DMS53 (cell line): ENCODE measurements at regions not wholly inside any gene's neighbourhood (a gene's known extent, or its start where the extent isn't known, plus 50 kb on each side); places are given as distances from the start of the nearest gene placed in this dataset.
A peak's percentile ranks its signal among the peaks of the same experiment; 100 is the strongest.

Experiments
- DNase-seq: peaks from one replicate; lab custom pipeline; 2025; lab: John Stamatoyannopoulos, UW

DNA sequence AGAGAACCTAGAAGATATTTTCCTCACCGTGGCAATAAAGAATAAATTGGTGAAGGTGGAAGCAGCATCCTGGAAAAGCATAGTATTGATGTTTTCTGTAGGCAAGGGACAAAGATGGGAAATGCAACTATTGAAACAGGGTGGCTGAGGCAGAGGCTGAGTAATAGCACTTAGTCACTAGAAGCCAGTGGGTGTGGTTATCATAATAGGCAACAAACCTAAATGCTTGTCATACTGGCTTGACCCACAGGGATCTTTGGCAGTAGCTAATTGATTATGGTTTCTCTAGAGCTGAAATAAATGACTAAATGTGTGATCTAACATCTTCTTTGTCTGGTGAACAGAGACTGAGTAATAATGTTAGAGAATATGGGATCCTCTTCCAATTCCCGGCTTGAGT is 353.6 kb upstream of the RPS6KA3 start:
- DNase-seq = peak; percentile 6

DNA sequence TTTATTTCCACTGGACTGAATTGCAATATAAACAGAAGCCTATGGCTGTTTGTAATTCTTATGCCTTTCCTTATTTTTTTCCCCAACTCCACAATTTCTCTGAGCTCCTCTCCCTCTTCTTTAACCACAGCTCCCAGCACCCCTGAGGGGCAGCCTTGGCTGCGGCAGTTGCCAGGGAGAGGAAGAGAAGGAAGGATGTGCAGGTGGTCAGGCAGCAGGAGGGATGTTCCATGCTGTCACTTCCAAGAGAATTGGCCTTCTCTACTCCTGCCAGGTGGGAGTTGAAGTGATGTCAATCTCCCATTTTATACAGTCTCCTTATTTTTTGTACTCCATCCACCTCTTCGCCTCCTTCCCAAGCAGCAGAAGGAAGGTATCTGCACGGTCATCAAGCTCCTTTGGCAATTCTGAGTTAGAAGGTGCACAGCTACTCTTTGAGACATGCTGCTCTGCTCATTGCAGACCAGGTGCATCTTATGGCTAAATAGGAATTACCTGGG is 343.3 kb upstream of the RPS6KA3 start:
- DNase-seq = no peak

DNA sequence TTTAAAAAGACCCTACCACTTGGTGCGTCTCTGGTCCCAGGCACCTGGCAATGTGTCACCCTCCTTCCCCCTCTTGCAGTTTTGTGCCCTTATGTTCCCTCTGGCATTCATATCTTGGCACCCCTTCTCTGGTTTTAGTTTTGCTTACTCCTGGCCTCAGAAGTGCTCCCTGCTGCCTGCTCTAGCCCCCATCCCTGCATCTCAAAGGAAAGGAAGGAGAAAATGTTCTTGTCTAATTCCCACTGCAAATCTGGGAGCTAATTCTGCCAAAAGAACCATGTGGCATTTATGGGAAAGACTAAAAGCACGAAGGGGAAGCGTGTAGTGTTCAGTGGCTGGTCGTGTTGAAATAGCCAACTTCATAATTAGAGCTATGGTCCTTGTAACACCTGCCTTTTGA is 340.1 kb upstream of the RPS6KA3 start:
- DNase-seq = no peak

DNA sequence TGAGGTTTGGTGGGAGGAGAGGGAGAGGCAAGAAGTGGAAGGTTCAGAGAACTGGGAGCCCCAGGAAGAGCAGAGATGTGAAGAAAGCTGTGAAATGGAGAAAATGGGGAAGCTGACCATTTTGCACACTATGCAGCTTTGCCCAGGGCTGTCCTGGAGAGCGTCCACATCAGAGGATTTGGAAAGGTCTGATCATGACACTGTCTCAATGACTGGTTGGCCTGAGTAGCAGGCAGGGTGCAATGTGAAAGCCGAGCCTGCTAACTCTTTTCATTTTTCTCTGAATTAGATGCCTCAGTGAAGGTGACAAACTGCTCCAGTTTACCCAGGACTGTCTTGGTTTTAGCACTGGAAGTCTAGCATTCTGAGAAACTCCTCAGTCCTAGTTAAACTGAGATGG is 330.1 kb upstream of the RPS6KA3 start:
- DNase-seq = no peak

DNA sequence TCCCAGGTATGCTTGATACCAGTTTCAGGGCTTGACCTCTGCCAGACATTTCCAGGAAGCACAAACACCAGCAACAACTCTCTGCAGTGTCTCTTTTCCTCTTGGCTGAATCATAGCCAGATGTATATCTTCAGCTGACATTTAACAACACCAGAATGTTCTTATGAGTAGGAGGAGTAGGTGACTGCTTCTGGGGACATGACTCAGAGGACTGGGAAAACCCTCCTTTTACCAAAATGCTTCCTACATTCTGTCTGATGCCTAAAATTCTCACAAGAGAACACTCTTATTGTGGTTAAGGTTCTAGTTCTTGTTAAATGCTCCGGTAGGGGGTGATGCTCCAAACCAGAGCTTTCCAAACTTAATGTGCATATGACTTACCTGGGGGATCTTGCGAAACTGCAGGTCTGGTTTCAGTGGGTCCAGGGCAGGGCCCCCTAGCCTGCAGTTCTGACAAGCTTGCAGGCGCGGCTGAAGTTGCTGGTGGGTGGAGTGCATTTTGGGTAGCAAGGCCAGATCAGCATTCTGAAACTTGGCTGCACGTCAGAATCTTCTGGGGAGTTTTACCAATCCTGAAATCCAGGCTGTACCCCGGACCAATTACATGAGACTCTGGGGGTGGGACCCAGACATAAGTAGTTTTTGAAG is 329.3 kb upstream of the RPS6KA3 start:
- no peak for DNase-seq

DNA sequence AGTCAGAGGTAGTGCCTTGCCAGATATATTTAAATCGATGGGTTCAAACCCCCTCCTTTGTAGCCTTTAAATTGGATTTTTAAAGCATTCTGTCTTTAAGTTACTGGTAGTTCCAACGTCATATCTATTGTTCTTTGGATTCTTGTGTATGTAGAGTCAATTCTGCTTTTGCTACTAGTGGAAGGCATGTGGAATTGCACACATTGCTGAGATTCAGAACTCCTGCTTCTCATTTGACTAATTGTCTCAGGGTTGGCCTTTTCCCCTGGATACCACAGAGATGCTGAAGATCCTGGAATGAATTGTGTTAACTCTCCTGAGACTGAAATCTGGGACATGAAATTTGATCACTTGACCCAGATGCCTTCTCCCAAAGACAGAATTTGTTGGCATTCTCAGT is 328.3 kb upstream of the RPS6KA3 start:
- DNase-seq = peak; percentile 28

DNA sequence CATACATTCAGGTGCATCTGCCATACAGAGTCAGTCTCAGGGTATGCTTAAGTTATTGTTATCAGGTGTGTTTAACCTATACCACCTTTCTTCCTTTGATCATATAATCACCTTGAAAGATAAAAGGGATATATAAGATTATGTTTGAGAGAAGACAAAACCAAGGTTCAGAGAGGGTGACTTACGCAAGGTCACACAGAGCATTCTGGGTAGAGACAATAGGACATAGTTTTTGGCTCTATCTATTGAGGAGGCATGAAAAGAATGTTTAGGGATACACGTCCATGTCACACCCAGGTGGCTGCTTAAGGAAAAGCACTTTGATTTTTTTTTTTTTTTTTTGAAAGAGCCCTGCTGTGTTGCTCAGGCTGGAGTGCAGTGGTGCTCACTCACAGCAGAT is 327.1 kb upstream of the RPS6KA3 start:
- no peak for DNase-seq

DNA sequence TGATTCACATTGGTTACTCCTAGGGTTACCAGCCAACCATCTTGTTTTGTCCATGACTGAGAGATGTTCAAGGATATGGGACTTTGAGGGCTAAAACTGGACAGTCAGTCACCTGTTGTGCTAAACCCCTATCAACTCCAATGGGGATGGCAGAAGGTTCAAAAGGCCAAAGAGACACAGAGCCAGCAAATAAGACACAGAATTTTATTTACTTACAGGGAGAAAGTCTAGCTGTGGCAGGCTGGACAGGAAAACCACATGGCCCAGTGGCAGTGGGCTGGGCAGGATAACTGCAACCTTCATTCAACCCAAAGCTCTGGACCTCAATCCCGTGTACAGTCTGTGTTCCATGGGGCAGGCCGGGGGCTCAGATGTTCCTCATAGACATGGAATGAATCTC is 326.7 kb upstream of the RPS6KA3 start:
- DNase-seq = no peak

DNA sequence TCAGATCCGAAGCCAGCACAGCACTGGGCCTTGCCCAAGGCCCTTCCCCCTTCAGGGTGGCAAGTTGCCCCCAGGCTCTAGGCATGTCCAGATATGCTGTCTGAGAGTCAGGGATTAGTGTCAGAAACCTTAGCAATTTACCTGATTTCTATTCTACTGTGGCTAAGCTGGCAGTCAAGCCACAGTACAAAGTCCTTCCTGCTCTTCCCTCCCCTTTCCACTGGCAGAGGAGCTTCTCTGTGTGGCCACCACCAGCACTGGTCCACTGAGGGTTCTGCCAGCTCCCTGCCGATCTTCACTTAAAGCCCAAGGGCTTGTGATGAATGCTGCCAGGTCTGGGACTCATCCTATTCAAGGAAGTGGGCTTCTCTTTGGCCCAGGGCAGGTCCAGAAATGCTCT is 324.5 kb upstream of the RPS6KA3 start:
- no peak for DNase-seq

DNA sequence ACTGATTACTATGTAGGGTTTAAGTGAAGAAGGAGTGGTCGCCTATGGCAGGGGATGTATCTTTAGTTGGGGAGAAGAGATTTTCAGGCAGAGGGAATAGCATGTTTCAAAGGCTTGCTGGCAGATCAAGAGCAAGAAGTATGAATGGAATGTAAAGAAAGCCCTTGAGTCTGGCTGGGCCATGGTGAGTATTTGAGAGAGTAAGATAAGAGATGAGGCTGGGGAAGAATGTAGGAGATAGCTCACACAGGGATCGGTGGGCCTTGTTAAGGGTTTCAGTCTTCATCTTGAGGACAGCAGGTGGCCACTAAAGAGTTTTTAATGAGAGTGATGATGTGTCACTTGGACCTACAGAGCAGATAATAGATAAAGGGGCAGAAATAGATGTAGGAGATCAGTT is 319.1 kb upstream of the RPS6KA3 start:
- DNase-seq = no peak

DNA sequence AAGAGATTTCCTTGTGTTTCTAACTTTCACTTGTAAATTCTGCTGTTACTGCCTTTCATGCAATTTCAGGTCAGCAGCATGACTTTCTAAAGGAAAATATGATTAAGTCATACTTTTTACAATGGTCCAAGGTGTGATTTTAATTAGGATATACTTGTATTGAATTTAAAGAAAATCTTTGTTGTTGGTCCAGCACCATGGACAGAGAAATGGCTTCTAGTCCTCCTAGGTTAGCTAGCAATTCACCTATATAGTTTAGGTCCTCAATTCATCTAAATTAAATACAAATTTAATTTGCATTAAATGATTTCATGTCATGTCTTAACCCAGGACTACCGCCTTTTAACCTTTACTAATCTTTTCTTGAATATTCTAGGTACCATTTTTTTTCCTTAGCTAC is 304.9 kb upstream of the RPS6KA3 start:
- no peak for DNase-seq

DNA sequence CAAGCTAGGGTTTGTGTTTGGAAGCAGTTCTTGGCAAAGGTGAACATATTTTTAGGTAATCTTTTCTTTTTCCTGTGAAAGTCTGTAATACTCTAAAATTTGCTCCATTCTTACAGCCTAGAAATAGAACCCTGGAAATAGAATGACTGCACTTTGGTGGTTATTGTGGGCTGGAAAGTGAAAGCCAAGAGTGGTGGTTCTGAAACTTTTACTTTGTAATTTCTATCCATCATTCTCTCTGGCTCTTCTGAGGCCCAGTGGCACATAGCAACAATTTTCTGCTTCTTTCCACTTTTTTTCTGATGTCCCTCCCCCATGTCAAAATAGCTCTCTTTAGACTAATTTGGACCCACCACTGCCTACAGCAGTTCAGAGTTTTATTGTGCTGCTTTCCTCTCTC is 300.4 kb upstream of the RPS6KA3 start:
- DNase-seq = no peak

DNA sequence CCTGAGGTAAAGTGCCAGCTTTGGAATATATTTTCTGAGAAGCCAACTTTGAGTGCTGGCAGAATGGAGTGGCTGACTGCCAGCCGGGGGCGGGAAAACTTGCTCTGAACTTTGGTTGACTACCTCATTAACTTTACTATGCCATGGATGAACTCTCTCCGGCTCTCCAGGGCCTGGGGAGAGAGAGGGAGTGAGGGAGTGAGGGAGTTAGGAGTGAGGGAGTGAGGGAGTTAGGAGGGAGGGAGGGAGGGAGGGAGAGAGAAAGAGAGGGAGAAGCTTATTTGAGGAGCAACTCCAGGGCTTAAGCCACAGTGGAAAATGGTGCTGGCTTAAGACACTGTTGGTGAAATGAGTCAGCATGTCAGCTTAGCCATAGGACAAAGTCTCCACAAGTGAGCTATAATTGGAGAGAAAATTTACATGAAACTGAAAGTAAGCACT is 280.9 kb upstream of the RPS6KA3 start:
- DNase-seq = peak; percentile 58

DNA sequence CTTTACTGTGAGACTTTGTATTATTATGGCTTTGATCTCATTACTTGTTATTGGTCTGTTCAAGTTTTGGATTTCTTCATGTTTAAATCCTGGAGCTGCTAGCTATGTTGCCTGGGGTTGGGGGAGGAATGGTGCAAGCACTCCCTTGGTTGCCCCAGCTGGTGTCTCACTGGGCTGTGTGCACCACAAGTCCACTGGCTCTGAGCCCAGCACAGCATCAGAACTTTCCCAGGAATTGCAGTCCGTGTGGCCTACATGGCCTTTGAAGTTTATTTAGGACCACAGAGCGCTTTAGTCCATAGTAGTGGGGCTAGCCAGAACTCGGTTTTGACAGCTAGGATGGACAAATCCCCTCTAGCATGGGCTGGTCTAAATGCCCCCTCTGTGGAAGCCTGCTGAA is 278.8 kb upstream of the RPS6KA3 start:
- DNase-seq = no peak

DNA sequence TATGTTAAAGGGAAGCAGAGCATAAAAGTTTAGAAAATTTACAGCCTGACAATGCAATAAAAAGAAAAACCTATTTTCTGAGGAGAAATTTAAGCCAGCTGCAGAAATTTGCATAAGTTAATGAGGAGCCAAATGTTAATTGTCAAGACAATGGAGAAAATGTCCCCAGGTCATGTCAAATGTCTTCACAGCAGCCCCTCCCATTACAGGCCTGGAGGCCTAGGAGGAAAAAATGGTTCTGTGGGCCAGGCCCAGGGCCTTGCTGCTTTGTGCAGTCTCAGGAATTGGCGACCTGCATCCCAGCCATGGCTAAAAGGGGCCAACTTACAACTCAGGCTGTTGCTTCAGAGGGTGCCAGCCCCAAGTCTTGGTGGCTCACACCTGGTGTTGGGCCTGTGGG is 275.4 kb upstream of the RPS6KA3 start:
- DNase-seq = no peak

DNA sequence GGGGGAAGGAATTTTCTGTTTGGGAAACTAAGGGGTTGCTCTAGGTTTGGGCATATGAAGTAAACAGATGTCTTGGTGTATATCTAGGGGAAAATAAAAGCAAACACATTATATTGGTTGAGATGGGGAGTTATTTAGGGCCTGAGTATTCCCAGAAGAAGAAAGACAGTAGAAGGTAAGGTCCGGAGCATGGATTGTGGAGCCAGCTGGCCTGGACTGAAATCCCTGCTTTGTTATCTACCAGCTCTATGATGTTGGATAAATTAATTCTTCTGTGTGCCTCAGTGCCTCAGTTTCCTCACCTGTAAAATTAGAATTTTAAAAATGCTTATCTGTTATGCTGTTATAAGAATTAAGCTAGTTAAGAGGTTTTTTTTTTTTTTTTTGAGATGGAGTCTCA is 272.3 kb upstream of the RPS6KA3 start:
- no peak for DNase-seq

DNA sequence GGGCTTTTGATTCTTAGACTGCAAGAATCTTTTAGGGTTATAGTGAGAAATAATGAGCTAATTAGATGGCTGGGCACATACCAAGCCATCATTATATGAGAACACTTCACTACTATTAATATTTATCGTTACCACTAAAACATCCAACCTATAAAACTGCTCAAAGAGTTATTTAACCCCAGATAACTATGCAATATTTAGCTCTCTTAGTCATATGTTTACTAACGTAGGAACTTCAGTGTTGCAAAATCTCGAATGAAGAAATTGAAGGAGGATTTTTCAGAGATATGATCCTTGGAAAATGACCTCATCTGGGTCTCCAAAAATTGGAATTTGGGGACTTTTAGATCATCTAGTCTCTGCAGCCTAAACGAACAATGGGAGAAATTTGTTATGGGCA is 265.0 kb upstream of the RPS6KA3 start:
- DNase-seq = no peak

DNA sequence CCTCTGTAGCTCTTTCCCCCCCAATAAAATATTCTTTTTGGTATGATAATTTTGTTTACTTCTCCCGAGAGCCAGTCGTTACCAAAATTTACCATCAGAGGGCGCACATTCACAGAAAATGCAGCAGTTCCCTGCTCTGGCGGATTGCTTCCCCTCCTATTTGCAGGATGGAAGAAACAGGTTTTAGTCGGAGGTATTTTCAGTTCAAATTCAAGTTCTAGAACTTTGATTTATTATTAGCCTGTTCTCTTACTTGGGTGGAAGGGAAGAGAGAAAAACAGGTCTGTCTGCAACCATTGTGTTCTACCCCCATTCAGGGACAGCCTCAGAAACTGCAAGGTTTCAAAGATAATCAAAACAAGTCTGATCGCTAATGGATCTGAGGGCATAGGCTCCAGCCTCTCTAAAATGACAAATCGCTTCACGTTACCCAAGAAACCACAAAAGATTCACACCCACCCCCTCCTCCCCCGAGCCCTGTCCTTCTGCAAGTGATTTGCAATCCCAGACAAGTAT is 263.8 kb upstream of the RPS6KA3 start:
- peak; percentile 70 for DNase-seq

DNA sequence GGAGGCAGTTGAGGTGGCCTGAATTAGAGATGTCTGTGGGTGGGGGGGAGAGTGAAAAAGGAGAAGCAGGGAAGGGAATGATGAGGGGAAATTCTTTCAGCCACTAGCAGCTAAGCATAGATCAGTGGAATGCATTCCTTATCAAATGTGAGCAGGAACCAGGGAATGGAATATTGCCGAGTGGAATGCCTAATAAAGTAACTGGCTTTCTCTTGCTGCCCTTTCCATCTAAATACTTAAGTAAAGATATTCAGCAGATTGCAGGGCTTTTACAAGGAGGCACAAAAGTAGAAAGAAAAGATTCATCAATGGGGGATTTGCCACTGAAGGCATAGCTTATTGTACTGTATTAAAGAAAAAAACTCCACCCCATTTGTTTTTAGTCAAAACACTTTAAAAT is 263.0 kb upstream of the RPS6KA3 start:
- no peak for DNase-seq

DNA sequence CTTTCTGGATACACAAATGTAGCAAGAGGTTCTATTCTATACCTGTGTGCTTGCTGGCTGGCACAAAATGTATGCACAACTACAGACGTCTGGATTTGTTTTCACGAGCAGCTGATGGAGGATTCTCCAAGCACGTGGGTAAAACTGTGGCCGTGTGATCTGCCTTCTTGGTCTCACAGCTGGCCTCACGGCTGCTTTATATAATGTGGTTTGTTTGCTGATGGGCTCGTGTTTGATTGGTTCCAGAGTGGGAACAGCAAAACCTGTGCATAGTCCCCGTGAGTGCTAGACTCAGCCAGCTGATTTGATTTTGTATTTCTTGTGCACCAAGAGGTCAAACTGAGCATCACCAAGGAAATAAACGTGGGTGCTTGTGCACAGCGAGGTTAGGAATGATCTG is 262.6 kb upstream of the RPS6KA3 start:
- no peak for DNase-seq

DNA sequence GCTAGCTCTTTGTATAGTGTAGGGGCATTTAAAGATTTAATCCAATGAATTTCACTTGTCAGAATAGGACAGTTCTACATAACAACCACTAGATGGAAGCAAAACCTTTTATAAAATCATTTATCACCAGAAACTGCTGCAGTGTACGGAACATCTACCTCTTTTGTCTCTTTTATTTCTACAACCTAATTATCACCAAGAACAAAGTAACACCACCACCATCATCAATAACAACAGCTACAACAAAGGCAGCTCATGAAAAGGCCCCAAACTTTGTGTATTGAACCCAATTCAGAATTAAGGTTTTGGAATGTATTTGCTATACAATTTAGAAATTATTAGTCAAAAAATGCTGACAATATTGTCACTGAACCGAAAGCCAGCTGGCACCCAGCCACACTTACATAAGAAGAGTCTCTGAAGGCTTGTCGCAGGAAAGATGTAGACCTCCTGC is 260.9 kb upstream of the RPS6KA3 start:
- DNase-seq = peak; percentile 72

DNA sequence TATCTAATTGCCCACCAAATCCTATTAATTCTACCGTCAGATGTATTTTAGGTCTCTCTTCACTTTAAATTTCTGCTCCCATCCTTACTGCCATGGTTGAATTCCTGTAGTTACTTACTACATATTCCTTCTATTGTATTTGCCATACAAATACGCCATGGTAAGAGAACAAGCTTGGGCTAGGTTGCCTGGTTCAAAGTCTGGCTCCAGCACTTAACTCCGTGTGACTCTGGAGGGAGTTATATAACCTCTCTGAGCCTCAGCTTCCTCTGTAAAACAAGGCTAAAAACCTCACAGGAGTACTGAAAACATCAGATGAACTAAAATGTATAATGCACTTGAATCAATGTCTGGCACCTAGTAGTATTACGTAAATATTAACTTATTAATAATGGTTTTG is 260.3 kb upstream of the RPS6KA3 start:
- no peak for DNase-seq

DNA sequence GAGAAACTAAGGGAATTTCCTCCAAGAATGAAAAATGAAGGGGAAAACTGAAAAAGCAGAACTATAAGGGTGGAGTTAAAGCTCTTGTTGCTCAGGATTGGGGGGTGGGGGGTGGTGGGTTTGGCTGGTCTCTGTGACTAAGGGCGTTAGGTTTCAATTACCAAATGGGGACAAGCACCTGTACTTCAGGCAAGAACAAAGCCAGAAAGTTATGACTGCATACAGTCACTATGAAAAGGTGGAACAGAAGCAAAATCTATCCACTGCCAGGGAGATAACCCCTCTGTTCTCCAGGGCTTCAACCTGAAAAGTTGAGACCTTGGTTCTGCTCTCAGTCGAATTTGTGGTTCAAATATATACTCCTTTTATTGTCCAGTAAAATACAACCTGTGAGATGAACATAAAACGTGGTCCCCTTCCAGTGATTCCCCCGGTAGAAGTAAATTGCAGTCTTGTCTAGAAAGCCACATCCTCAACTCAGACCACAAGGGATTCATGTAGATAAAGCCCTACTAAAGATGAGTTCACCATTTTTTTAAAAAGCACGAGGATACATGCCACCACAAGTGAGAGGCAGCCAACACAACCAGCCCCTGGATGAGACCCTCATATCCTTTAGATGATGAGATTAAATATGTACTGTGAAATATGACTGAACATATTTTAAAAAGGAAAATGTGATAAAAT is 257.1 kb upstream of the RPS6KA3 start:
- no peak for DNase-seq

DNA sequence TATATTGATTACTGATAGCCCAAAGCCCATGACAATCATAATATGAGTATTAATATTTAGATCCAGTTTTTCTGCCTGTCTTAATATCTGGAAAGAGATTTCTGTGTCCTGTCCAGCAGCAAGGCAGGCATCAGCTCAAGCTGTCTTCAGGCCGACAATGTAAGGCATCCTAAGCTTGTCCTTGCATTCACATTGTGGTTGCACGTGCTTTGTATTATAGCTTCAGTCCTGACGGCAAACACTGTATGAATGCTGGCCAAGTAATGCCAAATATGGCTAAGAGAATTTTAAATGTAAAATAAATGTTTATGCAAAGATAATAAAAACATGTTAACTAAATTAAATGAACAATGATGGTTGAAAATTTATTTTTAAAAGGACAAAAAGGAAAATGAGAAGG is 255.7 kb upstream of the RPS6KA3 start:
- no peak for DNase-seq
